Astrocyte (in vitro differentiated cells and primary cell): ENCODE measurements at regions not wholly inside any gene's neighbourhood (a gene's known extent, or its start where the extent isn't known, plus 50 kb on each side); places are given as distances from the start of the nearest gene placed in this dataset.

Experiments used
- EZH2 ChIP-seq: IDR thresholded peaks from 2 replicates; pipeline ENCODE4 v1.6.1; 2012; ENCODE audit warnings: mild to moderate bottlenecking, low read length, inconsistent platforms; ENCODE audit not compliant: insufficient read depth
- TF ChIP-seq, protein P1 (sequence below): IDR thresholded peaks from 2 replicates; pipeline ENCODE4 v1.5.1; 2011; ENCODE audit warnings: low read depth, mild to moderate bottlenecking, inconsistent platforms, low read length, moderate library complexity; ENCODE audit not compliant: insufficient read depth

DNA sequence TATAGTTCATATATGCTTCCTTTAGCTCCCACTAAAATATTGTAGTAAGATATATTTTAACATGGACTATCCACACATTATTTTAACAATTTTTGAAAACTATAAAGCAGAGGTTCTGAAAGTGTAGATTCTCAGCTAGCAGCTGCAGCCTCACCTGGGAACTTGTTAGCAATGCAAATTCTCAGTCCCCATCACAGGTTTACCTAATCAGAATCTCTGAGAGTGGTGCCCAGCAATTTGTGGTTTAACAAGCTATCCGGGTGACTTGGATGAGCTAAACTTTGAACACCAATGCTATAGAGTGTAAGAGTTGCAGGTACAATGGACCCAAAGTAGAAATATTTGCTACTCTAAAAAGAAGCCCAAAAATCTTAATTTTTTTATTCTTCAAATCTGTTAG is 99.8 kb upstream of the MDFIC start:
- TF ChIP-seq, protein P1, sequence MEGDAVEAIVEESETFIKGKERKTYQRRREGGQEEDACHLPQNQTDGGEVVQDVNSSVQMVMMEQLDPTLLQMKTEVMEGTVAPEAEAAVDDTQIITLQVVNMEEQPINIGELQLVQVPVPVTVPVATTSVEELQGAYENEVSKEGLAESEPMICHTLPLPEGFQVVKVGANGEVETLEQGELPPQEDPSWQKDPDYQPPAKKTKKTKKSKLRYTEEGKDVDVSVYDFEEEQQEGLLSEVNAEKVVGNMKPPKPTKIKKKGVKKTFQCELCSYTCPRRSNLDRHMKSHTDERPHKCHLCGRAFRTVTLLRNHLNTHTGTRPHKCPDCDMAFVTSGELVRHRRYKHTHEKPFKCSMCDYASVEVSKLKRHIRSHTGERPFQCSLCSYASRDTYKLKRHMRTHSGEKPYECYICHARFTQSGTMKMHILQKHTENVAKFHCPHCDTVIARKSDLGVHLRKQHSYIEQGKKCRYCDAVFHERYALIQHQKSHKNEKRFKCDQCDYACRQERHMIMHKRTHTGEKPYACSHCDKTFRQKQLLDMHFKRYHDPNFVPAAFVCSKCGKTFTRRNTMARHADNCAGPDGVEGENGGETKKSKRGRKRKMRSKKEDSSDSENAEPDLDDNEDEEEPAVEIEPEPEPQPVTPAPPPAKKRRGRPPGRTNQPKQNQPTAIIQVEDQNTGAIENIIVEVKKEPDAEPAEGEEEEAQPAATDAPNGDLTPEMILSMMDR: no peak
- TF ChIP-seq EZH2: no peak
